ENCODE measurements at regions not wholly inside any gene's neighbourhood (a gene's known extent, or its start where the extent isn't known, plus 50 kb on each side); places are given as distances from the start of the nearest gene placed in this dataset.

DNA sequence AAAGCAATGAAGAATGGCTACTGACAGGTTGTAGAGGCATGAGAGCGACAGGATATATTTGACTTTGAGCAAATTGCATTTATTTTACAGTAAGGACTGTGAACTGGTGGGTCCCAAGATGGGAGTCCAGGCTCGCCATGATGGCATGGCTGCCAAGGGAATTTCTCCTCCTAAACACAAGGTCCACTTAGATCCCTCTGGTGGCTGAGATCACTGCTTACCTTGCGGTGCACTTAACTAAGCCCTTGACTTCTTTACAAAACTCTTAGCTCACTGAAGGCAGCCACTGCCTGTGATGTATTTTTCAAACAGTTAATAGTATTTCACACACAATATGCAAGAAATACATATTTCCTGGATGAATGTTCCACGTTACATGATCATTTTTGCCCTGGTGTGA, 50.3 kb upstream of the SORBS2 start:
- no peak for DNase-seq (ENCODE audit: low spot score)

DNA sequence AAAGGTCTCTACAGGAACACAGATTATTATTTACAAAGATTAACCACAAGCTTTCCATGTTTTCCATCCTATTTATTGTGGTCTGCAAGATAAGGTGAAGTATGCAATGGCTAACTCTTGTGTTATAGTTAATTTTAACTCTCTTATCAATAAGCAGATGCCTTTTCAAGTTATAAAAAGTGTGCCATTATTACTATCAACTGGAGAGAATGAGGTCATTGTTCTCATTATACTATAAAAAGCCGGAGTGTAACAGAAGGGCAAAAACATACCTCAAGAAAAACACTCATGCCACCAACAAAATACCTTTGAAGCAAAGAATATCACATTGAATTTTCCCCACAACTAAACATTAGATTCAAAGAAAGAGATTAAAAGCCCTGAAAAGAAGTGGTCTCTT, 52.0 kb upstream of the SORBS2 start:
- no peak for DNase-seq (ENCODE audit: low spot score)

DNA sequence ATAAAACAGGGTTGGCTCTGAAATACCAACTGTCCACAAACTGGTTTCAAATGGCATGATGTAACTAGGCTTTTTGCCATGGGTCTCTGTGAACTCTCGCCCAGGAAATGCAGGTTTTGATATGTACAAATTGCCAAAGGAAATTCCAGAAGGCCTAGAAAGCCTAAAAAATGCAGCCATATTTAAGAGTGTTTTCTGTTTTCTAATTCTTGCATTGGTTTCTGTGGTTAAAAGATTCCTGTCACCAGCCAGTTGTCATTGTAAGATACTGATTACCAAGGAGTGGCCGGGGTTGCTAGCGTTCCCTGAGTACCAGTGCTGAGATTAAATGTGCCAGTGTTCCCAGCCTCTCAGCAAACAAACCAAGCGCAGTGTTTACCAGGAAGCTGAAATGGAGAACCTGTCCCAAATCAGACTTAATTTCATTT, 53.9 kb upstream of the SORBS2 start:
- no peak for DNase-seq (ENCODE audit: low spot score)

DNA sequence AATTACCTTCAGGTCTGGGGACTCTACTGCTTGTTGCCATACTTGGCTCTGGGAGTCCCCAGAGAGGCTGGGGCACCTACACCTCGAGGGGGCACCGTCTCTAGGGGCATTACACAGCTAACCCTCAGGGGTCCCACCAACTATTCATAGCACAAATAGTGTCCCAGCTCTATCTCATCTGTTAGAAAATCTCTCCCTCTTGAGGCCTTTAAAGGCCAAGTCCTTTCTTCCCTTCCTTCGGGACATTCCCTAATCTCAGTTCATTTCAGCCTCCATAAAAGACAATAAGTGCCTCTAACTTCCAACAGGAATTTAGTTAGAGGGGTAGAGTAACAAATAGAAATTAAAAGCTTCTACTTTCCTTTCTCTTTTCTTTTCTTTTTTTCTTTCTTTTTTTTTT, 55.8 kb upstream of the SORBS2 start:
- no peak for DNase-seq (ENCODE audit: low spot score)

DNA sequence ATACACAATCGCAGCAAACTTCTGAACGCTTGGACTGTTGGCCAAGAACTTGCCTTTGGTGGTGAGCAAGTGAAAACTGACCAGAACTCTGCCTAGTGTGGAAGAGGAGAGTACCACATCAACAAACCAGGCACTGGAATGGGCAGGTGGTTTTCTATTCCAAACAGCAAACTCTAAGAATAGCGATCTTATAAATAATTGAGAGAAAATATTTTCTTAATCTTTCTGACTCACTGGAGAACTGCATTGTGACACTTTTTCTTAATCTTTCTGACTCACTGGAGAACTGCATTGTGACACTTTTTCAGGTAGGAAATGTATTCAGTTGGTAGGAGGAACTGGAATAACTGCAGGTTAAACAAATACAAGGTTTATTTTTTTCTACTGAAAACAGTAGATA, 57.0 kb upstream of the SORBS2 start:
- no peak for DNase-seq (ENCODE audit: low spot score)

DNA sequence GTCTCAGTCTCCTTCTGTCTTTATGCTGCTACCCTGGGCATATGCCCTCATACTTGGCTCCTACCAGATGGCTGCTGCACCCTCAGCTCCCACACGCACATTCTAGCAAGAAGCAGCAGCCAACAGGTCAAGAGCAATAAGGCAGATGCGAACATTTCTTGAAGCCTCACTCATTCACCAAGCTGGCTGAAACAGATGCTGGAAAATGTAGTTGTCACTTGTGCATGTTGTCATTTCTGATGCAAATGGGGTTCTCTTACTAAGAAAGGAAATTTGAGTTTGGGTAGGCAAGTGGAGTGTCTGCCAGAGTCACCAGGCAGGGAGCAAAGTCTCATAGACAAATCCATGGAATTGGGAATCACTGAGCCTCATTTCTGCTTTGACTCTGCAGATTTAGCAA, 57.4 kb upstream of the SORBS2 start:
- no peak for DNase-seq (ENCODE audit: low spot score)

DNA sequence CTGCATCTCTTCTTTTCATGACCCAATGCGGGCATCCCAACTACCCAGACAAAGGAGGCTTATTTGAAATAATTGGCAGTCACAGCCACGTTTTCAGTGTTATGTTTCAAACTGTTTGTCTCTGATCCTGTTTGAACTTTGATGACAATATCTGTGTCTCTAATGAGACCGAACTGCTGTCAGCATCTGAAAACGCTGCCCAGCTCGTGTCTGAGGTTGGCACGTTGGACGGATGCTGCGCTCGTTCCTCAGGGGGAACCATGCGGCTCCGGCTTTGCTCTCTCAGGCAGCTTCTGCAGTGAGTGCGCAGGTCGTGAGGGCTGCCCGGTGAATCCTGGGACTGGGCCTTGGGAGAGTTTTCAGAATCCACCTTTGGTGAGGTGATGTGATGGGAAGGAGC, 58.4 kb upstream of the SORBS2 start:
- no peak for DNase-seq (ENCODE audit: low spot score)

DNA sequence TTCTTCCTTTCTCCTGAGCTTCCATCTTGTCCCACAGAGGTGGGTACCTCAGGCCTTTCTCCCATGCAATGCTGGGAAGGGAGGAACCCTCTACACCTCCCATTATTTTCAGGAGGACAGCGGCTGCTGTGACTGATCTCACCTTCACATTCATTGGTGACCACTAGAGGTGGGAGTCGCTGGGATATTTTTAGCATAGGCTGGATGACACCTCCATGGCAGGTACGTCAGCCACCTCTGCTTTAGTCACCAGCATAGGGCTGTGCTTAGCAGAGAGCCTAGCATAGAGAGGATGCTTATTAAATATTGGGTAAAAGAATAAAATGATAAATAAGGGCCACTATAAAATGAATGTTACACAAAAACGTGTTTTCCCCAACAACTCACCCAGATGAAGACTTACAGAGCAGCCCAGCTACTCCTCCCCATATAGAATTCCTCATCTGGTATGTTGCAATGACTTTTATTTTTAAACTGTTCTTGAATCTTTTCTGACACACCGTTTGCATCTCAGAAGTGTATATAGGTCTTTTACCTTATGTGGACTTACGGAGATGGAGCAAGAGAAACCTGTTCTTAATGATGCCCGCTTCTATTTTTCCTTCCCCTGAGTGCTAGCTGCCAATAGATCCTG, 60.9 kb upstream of the SORBS2 start:
- DNase-seq (ENCODE audit: low spot score): peak; percentile 9

DNA sequence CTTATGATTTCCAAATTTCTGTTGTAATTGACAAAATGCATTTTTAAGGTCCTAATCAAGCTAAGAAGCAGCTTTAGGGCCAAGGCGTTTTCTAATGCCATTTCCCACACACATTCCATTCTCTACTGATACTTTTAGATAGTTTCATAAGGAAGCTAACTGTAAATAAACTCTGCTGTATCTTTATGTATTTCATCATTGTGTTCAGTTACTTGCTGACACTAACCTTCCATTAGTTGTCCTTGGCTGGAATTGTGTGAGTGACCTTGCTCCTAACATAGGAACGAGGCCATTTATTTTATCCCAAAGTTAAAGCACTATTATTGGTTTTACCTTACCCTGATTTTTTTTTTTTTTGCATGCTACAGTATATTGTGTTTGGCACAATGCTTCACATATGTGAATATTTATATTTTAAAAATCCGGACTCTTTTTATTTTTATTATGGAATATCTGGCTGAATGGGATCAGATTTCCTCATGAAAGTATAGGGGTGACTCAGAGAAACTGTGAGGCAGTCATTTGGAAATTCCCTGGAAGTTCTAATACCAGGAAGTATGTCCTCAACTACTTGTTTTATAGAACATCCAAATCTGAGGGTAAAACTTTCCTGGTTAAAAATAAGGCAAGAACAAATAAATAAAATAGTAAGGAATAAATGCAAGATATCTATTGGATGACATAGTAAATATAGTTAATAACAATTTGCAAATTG, 62.7 kb upstream of the SORBS2 start:
- no peak for DNase-seq (ENCODE audit: low spot score)

DNA sequence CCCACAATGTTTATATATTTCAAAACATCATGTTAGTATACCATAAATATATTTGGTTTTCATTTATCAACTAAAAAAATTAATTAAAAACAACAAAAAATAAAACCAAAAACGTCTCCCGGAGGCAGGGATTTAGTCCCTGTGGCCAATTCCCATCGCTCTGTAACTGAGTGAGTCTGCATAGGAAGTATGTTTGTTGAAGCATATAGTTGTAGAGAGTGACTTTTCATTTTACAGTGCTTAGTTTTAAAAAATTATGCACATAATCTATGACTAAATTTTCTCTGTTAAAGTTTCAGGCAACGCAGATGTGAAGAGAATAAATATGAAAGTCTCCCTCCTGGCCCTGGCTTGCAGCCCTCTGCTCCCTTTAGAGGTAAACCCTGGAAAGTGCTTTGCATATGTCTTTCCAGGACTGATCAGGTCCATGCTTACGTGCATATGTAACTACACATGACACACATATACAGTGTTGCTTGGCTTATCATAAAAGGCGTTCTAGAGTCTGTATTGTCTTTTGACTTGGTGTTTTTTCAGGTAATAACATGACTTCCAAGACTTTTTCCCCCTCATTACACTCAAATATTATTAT, 63.4 kb upstream of the SORBS2 start:
- DNase-seq (ENCODE audit: low spot score): no peak

DNA sequence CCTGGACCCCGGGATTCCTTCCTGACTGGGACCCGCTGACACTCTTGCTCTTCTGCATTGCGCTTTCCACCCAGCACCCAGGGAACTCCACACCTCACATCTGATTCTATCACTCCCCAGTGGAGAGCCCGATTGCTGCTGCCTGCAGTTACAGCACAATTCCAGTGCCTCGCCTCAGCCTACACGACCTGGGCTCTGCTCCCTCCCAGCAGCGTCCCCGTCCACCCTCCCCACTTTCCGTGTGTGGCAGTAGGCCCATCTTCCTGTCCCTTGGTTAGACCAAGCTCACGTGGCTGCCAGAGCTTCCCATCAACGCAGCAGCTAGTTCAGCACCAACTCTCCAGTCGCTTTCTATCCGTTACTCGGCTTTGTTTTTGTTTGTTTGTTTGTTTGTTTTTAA, 66.6 kb upstream of the SORBS2 start:
- DNase-seq (ENCODE audit: low spot score): no peak

DNA sequence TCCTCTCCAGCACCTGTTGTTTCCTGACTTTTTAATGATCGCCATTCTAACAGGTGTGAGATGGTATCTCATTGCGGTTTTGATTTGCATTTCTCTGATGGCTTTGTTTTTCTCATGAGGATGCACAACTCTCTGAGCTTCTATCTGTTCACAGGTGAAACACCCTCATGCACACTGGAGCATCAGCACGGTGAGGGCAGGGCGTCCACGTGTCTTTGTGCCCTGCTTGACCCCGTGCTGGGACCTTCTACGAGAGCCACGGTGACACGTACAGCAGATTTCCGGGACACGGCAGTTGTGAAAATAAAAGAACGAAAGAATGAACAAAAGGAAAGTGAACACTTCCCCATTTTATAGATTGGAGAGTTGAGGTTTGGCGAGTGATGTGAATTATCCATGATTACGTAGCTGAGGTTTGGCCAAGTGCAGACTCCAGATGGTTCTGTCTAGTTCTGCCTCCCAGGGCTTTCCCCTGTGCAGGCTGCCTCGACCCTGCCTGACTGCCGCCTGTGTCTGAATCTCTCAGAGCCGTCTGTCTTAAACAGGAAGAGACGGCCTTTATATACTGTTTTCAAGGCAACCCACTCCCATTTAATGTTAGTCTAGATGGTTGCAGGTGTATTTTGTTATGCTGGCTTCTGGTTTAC, 67.8 kb upstream of the SORBS2 start:
- DNase-seq (ENCODE audit: low spot score): no peak

DNA sequence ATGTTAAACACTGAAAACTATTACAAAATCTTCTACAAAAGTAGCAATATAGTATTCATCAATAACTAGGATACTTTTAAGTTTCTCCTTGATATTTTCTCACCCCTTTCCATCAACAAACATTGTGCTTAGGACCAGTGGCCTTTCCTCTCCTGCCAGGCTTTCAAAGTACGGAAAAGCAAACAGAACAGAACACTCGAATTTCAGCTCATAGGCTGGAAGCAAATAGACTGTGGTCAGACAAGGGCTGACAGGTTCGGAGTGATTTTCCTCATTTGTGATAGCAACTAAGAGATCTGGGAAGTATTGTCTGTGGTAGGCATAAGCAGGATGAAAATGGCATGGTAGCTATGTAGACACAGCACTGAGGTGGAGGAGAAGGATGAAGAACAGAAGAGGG, 68.6 kb upstream of the SORBS2 start:
- no peak for DNase-seq (ENCODE audit: low spot score)

DNA sequence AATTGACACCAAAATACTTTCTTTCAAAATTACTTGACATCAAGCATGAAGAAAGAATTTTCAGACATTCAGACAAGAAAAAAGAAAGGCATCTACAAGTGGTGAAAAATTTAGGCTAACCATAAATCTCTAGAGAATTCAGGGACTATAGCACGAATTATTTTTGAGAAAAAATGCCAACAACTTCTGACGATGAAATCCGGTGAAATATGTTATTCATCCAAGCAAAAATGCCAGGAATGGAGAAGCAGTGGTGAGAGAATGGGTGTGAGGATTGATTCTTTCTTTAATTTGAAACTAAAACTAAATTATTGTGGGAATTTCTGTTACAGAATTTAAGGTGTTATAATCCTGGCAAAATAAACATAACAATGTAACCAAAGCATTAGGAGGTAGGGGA, 69.4 kb upstream of the SORBS2 start:
- DNase-seq (ENCODE audit: low spot score): no peak

DNA sequence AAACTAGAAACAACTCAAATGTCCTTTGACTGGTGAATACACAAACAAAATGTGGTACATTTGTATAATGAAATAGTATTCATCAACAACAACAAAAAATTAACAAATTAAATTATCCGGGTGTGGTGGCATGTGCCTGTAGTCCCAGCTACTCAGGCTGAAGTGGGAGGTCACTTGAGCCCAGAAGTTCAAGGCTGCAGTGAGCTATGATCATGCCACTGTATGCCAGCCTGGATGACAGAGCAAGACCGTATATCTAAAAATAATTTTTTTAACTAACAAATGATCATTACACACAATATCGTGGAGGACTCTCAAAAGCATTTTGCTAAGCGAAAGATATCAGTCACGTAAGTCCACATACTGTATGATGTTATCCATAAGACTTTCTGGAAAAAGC, 71.6 kb upstream of the SORBS2 start:
- no peak for DNase-seq (ENCODE audit: low spot score)

DNA sequence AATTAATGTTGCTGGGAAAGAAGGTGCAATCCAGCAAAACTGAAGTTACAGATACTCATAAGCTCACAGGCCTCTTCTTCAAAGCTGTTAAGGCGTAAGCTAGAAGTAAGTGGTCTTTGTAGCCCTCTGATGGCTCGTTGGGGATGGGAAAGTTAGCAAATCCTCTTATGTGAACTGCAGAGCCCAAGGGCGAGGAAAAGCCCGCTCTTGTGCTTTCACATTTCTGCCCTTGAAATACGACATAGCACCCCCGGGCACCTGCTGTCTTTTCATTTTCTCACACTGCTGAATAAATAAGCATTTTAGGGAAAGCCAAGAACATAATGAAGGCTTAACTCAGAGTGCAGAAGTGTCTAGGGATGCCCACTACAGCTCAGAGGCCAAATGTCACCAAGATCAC, 73.1 kb upstream of the SORBS2 start:
- DNase-seq (ENCODE audit: low spot score): no peak

DNA sequence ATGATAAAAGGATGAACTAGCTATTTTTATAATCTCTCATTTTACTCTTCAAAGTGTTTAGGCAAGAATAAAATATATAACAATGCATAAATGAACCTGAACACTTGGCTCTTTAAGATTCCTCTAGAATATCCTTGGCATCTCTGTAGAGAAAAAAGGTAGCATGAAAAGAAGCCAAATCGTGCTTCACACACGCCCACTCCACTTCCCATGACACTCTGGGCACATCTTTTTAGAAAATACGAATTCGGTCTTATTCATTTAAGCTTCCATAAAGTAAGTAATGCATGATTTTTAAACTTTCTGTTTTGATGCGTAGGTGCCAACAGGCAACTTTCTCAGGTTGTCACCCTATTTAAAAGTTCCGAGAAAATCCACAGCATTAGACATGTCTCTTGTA, 73.6 kb upstream of the SORBS2 start:
- no peak for DNase-seq (ENCODE audit: low spot score)

DNA sequence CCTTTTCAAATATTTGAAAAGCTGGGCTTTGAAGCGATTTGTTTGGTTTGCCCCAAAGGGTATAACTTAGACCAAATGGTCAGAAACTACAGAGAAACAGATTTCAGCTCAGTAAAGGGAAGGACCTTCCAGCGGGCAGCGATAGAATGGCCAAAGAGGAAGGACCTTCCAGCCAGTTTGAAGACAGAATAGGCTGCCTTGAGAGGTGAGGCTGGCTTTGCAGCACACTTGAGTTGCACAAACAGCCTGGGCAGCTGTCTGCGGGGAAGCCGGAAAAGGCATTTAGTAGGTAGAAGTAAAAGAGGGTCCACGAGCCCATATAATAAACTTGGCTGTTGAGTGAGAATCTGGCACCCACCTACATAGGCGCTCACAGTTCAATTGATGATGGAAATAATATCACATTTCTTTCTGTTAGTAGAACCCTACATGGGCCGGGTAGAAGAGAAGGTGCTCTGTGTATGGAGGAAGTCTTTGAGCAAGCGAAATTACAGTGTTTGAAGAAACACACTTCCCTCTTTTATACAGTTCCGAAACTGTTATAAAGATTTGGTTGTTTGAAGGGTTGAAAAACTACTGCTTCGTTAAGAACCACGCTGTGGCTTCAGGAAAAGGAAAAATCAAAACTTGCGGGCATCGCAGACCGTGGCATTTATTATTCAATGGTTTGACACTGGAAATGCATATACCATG, 75.0 kb upstream of the SORBS2 start:
- DNase-seq (ENCODE audit: low spot score): no peak

DNA sequence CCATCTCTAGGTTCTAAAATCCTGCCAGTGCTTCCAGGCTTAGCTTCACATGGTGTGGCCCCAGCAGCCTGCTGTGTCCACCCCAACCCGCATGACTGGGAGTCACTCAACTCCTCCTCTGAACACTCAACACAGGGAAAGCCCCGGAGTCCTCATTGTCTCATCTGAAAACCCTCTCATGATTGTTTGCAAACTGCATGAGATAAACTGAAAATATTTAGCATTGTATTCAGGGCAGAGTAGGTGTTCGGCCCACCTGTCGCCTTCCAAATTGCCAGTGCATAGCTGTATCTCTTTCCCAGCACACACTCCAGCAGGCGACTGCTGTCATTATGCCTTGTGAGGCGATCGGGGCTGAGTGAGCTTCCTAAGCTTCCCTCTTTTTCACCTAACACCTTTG, 76.7 kb upstream of the SORBS2 start:
- no peak for DNase-seq (ENCODE audit: low spot score)

DNA sequence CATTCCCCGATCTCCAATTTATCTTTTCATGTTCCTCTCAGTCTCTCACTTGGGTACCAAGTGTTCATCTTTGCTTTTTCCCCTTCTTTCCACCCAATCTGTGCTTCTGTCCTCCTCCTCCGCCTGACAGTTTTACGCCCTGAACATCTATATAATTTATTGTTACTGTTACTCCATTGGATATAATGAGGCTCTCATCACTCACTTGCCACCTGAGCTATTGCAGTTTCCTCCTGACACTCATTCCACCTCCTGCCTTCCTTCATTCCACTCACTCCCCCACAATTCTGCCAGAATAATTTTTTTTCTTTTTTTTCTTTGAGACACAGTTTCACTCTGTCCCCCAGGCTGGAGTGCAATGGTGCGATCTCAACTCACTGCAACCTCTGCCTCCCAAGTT, 77.6 kb upstream of the SORBS2 start:
- no peak for DNase-seq (ENCODE audit: low spot score)

DNA sequence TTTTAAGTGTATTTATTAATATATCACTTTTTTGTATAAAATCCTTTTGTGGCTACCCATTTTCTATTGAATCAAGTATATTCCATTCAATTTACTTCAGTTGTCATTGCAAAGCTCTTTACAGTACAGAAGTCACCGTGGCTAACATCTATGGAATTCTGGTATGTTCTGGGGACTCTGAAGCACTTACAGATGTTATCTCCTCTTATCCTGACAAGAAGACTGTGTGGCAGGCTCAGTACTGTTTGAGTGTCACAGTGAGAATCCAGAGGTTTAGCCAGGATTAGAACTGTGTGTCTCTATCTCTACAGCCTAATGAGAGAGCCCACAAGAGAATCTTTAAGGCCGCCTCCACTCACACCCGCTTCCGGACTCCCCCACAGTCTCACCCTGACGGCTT, 78.2 kb upstream of the SORBS2 start:
- no peak for DNase-seq (ENCODE audit: low spot score)

DNA sequence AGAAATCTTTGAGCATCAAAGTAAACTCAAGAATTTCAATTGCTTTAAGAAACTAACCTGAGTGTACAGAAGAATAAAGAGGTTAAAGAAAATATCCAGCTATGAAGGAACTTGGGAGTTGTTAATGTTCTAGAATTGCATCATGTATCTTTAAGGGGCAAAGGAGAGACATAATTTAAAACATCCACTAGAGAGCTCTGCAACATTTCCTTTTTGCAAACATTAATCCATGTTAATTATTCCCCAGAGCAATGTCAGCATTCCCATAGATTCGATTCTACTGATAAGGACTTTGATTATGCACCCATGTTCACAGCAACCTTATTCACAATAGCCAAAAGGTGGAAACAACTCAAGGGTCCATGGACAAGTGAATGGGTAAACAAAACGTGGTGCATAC, 80.2 kb upstream of the SORBS2 start:
- no peak for DNase-seq (ENCODE audit: low spot score)

DNA sequence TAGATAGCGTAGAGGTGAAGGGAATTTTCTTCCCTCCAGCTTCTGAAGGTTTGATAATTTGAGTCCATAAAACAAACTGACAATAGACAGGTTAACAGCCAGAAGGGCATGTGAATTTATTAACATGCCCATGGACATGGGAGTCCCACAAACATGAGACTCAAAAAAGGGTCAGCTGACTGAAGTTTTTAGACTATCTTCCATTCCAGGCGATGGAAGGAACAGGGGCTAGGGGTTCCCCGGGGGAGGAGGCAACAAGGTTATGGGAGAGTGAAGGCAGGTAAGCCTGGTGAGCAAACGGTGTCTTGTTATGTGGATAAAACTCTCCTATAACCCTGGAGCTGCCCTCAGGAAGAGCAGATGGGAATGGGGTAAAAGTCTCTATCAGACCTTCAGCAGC, 81.5 kb upstream of the SORBS2 start:
- no peak for DNase-seq (ENCODE audit: low spot score)
